ENCODE measurements at regions not wholly inside any gene's neighbourhood (a gene's known extent, or its start where the extent isn't known, plus 50 kb on each side); places are given as distances from the start of the nearest gene placed in this dataset.
"Not testable (repeated sequence)": the region's sequence is repeated elsewhere in the genome, so short reads cannot be mapped to it uniquely, and the experiment has no call there.

- no peaks in the 10 kb centered on the region for H3K9me3 ChIP-seq (ENCODE audit: low read depth)
- peaks cover 5% of the 10 kb centered on the region for H3K4me1 ChIP-seq (ENCODE audit: insufficient read depth)
- H3K9me2 ChIP-seq (replicated peaks; ENCODE audit: insufficient read depth), result no peaks in the 10 kb centered on the region
- H3K4me3 ChIP-seq, result no peak overlapping the region
- H3K36me3 ChIP-seq (replicated peaks; ENCODE audit: insufficient read depth, low read depth), result no peaks in the 10 kb centered on the region
- H4K20me1 ChIP-seq (ENCODE audit: insufficient read depth, poor library complexity, severe bottlenecking), result no peaks in the 10 kb centered on the region
- DNase-seq (ENCODE audit: low spot score), result no peak
- 95% methylated on average over 10 of the region's 10 CpGs for WGBS (ENCODE audit: low lambda C conversion rate, missing lambda C conversion rate)
- H3K27ac ChIP-seq, result no peak overlapping the region
- no peak overlapping the region for H3K4me2 ChIP-seq
- H3K27me3 ChIP-seq, result no peaks in the 10 kb centered on the region
- no peak overlapping the region for H2AFZ ChIP-seq
- no peak for TF ChIP-seq CTCF (IDR thresholded peaks at IDR 0.05; ENCODE audit: poor library complexity)
- no peak for TF ChIP-seq EZH2 (IDR thresholded peaks at IDR 0.05; ENCODE audit: borderline replicate concordance)
- no peak for TF ChIP-seq EZH2phosphoT487 (IDR thresholded peaks at IDR 0.05; ENCODE audit: low read depth, severe bottlenecking, unreplicated experiment)
- no peaks in the 10 kb centered on the region for H3K79me2 ChIP-seq
Observed at GRCh38 chr3:164360078-164360578, 718.2 kb downstream of the SI start.

- TF ChIP-seq CTCF (IDR thresholded peaks at IDR 0.05; ENCODE audit: poor library complexity) (no peak), EZH2 (IDR thresholded peaks at IDR 0.05; ENCODE audit: borderline replicate concordance) (no peak), EZH2phosphoT487 (IDR thresholded peaks at IDR 0.05; ENCODE audit: low read depth, severe bottlenecking, unreplicated experiment) (no peak)
- Histone ChIP-seq H4K20me1 (ENCODE audit: insufficient read depth, poor library complexity, severe bottlenecking) (no peaks in the 10 kb centered on the region), H3K9me3 (ENCODE audit: low read depth) (no peaks in the 10 kb centered on the region), H3K79me2 (no peaks in the 10 kb centered on the region), H2AFZ (no peak overlapping the region), H3K4me3 (no peak overlapping the region), H3K9me2 (replicated peaks; ENCODE audit: insufficient read depth) (no peaks in the 10 kb centered on the region), H3K36me3 (replicated peaks; ENCODE audit: insufficient read depth, low read depth) (no peaks in the 10 kb centered on the region), H3K4me2 (no peak overlapping the region), H3K4me1 (ENCODE audit: insufficient read depth) (no peaks in the 10 kb centered on the region), H3K27ac (no peak overlapping the region), H3K27me3 (no peaks in the 10 kb centered on the region)
- DNase-seq (ENCODE audit: low spot score), result no peak
Observed at GRCh38 chr3:164352991-164353390, 725.3 kb downstream of the SI start.

- no peaks in the 10 kb centered on the region for H3K9me2 ChIP-seq (replicated peaks; ENCODE audit: insufficient read depth)
- H3K4me2 ChIP-seq, result no peak overlapping the region
- no peaks in the 10 kb centered on the region for H3K9me3 ChIP-seq (ENCODE audit: low read depth)
Observed at GRCh38 chr3:164351131-164351530, 727.2 kb downstream of the SI start.

GRCh38 chr3:164342206-164342605 is 736.1 kb downstream of the SI start:
- H2AFZ ChIP-seq; H3K36me3 ChIP-seq (replicated peaks; ENCODE audit: insufficient read depth, low read depth); H3K4me1 ChIP-seq (ENCODE audit: insufficient read depth); H3K9me3 ChIP-seq (ENCODE audit: low read depth); H3K27me3 ChIP-seq; H3K27ac ChIP-seq; H3K4me3 ChIP-seq; H3K4me2 ChIP-seq; H4K20me1 ChIP-seq (ENCODE audit: insufficient read depth, poor library complexity, severe bottlenecking); H3K79me2 ChIP-seq; H3K9me2 ChIP-seq (replicated peaks; ENCODE audit: insufficient read depth); DNase-seq (ENCODE audit: low spot score): not testable (repeated sequence)
- 66% methylated on average over 5 of the region's 5 CpGs for WGBS (ENCODE audit: low lambda C conversion rate, missing lambda C conversion rate)

More at GRCh38 chr3:164351131-164351530, 727.2 kb downstream of the SI start:
- no peaks in the 10 kb centered on the region for H3K36me3 ChIP-seq (replicated peaks; ENCODE audit: insufficient read depth, low read depth)
- no peaks in the 10 kb centered on the region for H3K4me1 ChIP-seq (ENCODE audit: insufficient read depth)
- no peaks in the 10 kb centered on the region for H4K20me1 ChIP-seq (ENCODE audit: insufficient read depth, poor library complexity, severe bottlenecking)
- H3K79me2 ChIP-seq, result no peaks in the 10 kb centered on the region
- no peaks in the 10 kb centered on the region for H3K27me3 ChIP-seq
- no peak for DNase-seq (ENCODE audit: low spot score)
- H3K4me3 ChIP-seq, result no peak overlapping the region
- no peak for TF ChIP-seq EZH2phosphoT487 (IDR thresholded peaks at IDR 0.05; ENCODE audit: low read depth, severe bottlenecking, unreplicated experiment)
- TF ChIP-seq CTCF (IDR thresholded peaks at IDR 0.05; ENCODE audit: poor library complexity), result no peak
- TF ChIP-seq EZH2 (IDR thresholded peaks at IDR 0.05; ENCODE audit: borderline replicate concordance), result no peak
- no peak overlapping the region for H3K27ac ChIP-seq
- no peak overlapping the region for H2AFZ ChIP-seq

Measured in hepatocyte (in vitro differentiated cells).